Ishikawa (cell line): ENCODE measurements at regions not wholly inside any gene's neighbourhood (a gene's known extent, or its start where the extent isn't known, plus 50 kb on each side); places are given as distances from the start of the nearest gene placed in this dataset.

Experiments used
- CEBPB ChIP-seq: IDR thresholded peaks from 2 replicates; pipeline ENCODE4 v1.6.1; 2012
- CREB1 ChIP-seq: IDR thresholded peaks from 2 replicates; pipeline ENCODE4 v1.6.1; 2012; ENCODE audit warnings: low read depth
- EGR1 ChIP-seq: IDR thresholded peaks from 2 replicates; pipeline ENCODE4 v1.6.1; 2012
- EP300 ChIP-seq: IDR thresholded peaks from 2 replicates; pipeline ENCODE4 v1.6.1; 2012; ENCODE audit warnings: borderline replicate concordance
- FOXM1 ChIP-seq: IDR thresholded peaks from 2 replicates; pipeline ENCODE4 v1.6.1; 2012; ENCODE audit warnings: low read depth, borderline replicate concordance
- MAX ChIP-seq: IDR thresholded peaks from 2 replicates; pipeline ENCODE4 v1.6.1; 2012
- NFIC ChIP-seq: IDR thresholded peaks from 2 replicates; pipeline ENCODE4 v1.6.1; 2012
- RAD21 ChIP-seq: IDR thresholded peaks from 2 replicates; pipeline ENCODE4 v1.6.1; 2012; ENCODE audit warnings: low read depth
- REST ChIP-seq: IDR thresholded peaks from 2 replicates; pipeline ENCODE4 v1.6.1; 2012; ENCODE audit warnings: low read depth, mild to moderate bottlenecking
- TAF1 ChIP-seq: IDR thresholded peaks from 2 replicates; pipeline ENCODE4 v1.6.1; 2012; ENCODE audit warnings: low read depth, mild to moderate bottlenecking
- TCF12 ChIP-seq: IDR thresholded peaks from 2 replicates; pipeline ENCODE4 v1.6.1; 2012; ENCODE audit warnings: low read depth
- TEAD4 ChIP-seq: IDR thresholded peaks from 2 replicates; pipeline ENCODE4 v1.6.1; 2012
- USF1 ChIP-seq: IDR thresholded peaks from 2 replicates; pipeline ENCODE4 v1.6.1; 2012
- YY1 ChIP-seq: IDR thresholded peaks from 2 replicates; pipeline ENCODE4 v1.6.1; 2012; ENCODE audit warnings: low read depth
- ZBTB7A ChIP-seq: IDR thresholded peaks from 2 replicates; pipeline ENCODE4 v1.6.1; 2012; ENCODE audit warnings: low read depth

GRCh38 chr1:194225821-194226220 is 1039.4 kb upstream of the B3GALT2 start:
- TF ChIP-seq EGR1 (no peak), YY1 (no peak), USF1 (no peak), FOXM1 (no peak), EP300 (no peak), MAX (no peak), TEAD4 (no peak), REST (no peak), CEBPB (no peak), TCF12 (no peak), CREB1 (no peak), RAD21 (no peak), TAF1 (no peak)

GRCh38 chr1:194223596-194223995 is 1037.2 kb upstream of the B3GALT2 start:
- TF ChIP-seq NFIC (no peak), EP300 (no peak), FOXM1 (no peak), USF1 (no peak)

GRCh38 chr1:194215448-194215847 is 1029.0 kb upstream of the B3GALT2 start:
- TF ChIP-seq CEBPB (no peak), EGR1 (no peak), EP300 (no peak), RAD21 (no peak), TEAD4 (no peak), FOXM1 (no peak), USF1 (no peak), REST (no peak), YY1 (no peak), MAX (no peak), TAF1 (no peak), CREB1 (no peak), ZBTB7A (no peak)

GRCh38 chr1:194214735-194215134 is 1028.3 kb upstream of the B3GALT2 start:
- TF ChIP-seq MAX (no peak), TAF1 (no peak), FOXM1 (no peak), USF1 (no peak), YY1 (no peak), NFIC (no peak), REST (no peak), EP300 (no peak), ZBTB7A (no peak), EGR1 (no peak), RAD21 (no peak), CREB1 (no peak), CEBPB (no peak), TCF12 (no peak), TEAD4 (no peak)
